ENCODE measurements at regions not wholly inside any gene's neighbourhood (a gene's known extent, or its start where the extent isn't known, plus 50 kb on each side); places are given as distances from the start of the nearest gene placed in this dataset.

DNA sequence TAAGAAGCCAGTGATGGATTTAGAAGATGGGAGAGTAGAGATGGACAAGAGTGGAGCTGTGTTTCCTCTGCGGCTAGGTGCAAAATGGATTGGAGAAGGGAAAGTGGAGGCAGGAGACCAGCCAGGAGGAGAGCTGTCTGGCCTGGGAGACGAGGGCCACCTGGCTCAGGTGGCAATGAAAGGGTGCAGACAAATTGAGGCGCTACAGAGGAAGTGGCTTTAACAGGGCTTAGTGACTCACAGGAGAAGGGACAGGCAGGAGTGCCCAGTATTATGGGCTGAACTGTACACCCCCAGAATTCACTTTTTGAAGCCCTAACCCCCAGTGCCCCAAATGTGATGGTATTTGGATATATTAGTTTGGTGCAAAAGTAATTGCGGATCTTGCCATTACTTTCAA lies 65.6 kb upstream of the DUSP5 start:
- Mint-ChIP-seq H3K9me3 (peaks cover 3% of the 10 kb centered on the region), H3K4me1 (no peaks in the 10 kb centered on the region), H3K27me3 (ENCODE audit: low read depth) (no peaks in the 10 kb centered on the region), H3K27ac (no peak overlapping the region), H3K36me3 (ENCODE audit: low read depth) (no peaks in the 10 kb centered on the region), H3K4me3 (no peak overlapping the region)
- no peak for TF ChIP-seq CTCF (IDR thresholded peaks at IDR 0.05; ENCODE audit: unreplicated experiment in 3 of 3)

DNA sequence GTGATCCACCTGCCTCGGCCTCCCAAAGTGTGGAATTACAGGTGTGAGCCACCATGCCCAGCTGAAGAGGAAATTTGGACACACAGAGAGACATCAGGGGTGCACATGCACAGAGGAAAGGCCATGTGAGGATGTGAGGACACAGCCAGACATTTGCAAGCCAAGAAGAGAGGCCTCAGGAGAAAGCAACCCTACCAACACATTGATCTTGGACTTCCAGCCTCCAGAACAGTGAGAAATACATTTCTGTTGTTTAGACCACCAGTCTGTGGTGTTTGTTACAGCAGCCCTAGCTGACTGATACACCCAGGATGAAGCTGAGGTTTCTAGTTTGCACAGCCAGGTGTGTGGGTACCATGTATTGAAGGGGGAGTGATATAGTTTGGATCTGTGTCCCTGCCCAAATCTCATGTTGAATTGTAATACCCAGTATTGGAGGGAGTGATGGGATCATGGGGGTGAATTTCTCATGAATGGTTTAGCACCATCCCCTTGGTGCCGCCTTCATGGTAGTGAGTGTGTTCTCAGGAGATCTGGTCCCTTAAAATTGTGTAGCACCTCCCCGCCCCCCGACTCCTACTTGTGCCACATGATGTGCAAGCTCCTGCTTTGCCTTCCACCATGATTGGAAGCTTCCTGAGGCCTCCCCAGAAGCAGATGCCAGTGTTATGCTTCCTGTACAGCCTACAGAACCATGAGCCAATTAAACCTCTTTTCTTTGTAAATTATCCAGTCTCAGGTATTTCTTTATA lies 64.7 kb upstream of the DUSP5 start:
- Mint-ChIP-seq H3K27me3 (ENCODE audit: low read depth) (no peaks in the 10 kb centered on the region), H3K4me1 (no peaks in the 10 kb centered on the region), H3K36me3 (ENCODE audit: low read depth) (no peaks in the 10 kb centered on the region), H3K4me3 (no peak overlapping the region), H3K9me3 (peaks cover 3% of the 10 kb centered on the region), H3K27ac (no peak overlapping the region)
- no peak for TF ChIP-seq CTCF (IDR thresholded peaks at IDR 0.05; ENCODE audit: unreplicated experiment in 3 of 3)

DNA sequence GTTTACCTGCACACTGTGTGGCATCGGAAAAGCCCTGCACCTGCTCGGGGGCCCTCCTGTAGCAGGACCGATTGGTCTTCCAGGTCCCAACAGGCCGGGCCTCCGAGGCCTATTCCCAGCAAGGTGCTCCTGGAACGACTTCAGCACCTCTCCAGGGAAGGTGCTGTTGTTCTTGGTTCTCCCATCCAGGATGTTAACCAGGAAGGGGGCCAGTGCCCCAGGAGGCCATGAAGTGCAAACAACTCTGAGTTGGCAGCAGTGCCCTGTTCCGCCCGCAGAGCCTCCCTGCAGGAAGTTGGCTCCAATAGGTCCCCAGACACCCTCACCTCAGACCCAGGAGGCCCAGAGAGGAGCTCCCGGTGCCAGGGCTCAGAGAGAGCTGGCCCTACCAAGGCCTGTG lies 64.0 kb upstream of the DUSP5 start:
- no peaks in the 10 kb centered on the region for H3K36me3 Mint-ChIP-seq (ENCODE audit: low read depth)
- H3K9me3 Mint-ChIP-seq = peaks cover 3% of the 10 kb centered on the region
- no peak for TF ChIP-seq CTCF (IDR thresholded peaks at IDR 0.05; ENCODE audit: unreplicated experiment in 3 of 3)
- H3K27ac Mint-ChIP-seq = no peak overlapping the region
- no peak overlapping the region for H3K4me3 Mint-ChIP-seq
- no peaks in the 10 kb centered on the region for H3K4me1 Mint-ChIP-seq
- H3K27me3 Mint-ChIP-seq (ENCODE audit: low read depth) = no peaks in the 10 kb centered on the region

DNA sequence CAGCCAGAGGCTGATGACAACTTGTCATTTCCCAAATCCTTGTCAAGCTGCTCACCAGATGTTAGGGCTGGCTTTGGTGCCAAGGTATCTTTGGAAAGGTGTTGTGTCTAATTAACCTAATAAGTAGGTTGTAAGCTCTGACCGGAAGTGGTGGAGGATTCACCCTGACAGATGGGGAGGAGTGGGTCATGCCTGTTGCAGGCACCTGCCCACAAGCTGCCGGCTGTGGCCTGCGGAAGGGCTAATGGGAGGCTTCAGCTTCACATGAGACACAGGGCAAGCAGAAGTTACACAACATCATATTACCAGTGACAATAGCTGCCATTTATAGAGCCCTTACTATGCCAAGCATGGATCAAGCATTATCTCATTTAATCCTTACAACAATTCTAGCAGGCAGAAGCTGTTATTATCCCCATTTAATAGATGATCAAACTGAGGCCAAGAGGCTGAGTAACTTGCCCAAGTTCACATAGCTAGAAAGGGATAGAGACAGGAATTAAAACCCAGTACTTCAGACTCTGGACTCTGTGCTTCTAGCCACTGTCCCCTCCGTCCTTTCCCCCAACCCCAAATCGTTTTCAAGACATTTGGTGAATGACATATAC lies 63.1 kb upstream of the DUSP5 start:
- Mint-ChIP-seq H3K36me3 (ENCODE audit: low read depth) (no peaks in the 10 kb centered on the region), H3K9me3 (peaks cover 3% of the 10 kb centered on the region), H3K4me3 (no peak overlapping the region), H3K4me1 (no peaks in the 10 kb centered on the region), H3K27me3 (ENCODE audit: low read depth) (no peaks in the 10 kb centered on the region), H3K27ac (no peak overlapping the region)
- no peak for TF ChIP-seq CTCF (IDR thresholded peaks at IDR 0.05; ENCODE audit: unreplicated experiment in 3 of 3)

DNA sequence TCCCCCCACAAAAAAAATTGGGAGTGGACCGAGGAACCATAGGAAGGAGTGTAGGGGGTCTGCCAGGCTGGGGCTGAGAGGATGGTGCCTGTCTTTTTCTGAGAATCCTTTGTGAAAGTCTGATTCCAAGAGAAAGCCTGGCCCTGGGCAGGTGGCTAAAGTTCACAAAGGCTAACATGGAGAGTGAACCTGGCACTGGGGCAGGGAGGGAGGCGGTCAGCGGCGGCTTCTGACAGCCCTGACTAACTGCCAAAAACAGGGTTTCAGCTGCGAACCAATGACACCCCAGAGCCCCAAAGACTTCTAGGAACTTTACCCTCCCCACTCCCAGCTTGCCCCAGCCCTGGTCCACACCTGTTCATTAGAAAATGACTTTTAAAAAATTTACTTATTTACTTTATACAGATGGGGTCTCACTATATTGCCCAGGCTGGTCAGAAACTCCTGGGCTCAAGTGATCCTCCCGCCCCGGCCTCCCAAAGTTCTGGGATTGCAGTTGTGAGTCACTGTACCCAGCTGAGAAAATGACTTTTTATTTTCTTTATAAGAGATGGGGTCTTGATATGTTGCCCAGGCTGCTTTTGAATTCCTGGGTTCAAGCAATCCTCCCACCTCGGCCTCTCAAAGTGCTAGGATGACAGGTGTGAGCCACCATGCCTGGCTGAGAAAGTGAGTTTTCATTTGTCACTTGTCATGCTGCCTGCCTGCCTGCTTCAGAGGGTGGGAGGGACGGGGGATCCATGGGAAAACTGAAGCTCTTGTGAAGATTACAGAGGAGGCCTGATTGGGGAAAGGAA lies 61.0 kb upstream of the DUSP5 start:
- no peak for TF ChIP-seq CTCF (IDR thresholded peaks at IDR 0.05; ENCODE audit: unreplicated experiment in 3 of 3)
- H3K27me3 Mint-ChIP-seq (ENCODE audit: low read depth) = no peaks in the 10 kb centered on the region
- H3K36me3 Mint-ChIP-seq (ENCODE audit: low read depth) = no peaks in the 10 kb centered on the region
- peaks cover 3% of the 10 kb centered on the region for H3K9me3 Mint-ChIP-seq
- no peak overlapping the region for H3K4me3 Mint-ChIP-seq
- no peak overlapping the region for H3K27ac Mint-ChIP-seq
- peaks cover 1% of the 10 kb centered on the region for H3K4me1 Mint-ChIP-seq

Data from nephron (organoid).